ENCODE measurements at regions not wholly inside any gene's neighbourhood (a gene's known extent, or its start where the extent isn't known, plus 50 kb on each side); places are given as distances from the start of the nearest gene placed in this dataset.
"Not testable (repeated sequence)": the region's sequence is repeated elsewhere in the genome, so short reads cannot be mapped to it uniquely, and the experiment has no call there.

DNA sequence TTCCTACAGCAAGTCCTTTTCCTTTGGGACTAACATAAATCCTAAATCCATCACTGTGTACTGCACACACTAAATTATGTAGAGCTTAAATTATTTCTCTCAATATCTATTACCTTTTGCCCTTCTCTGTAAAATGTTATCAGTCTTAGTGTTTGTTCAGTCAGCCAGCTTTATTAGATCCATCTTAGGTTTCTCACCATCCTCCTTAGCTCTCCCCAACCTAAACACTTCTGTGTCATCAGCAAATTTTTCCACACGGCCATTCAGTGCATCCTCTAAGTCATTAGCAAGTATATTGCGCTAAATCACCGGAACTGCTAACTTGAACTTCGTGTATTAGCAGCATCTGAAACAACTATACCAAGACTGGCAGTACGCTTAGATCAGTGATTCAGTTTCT, 142.1 kb upstream of the ZNF438 start:
- DNase-seq (ENCODE audit: extremely low read depth in 1 of 2, low read depth in 1 of 2), result no peak

- DNase-seq (ENCODE audit: extremely low read depth in 1 of 2, low read depth in 1 of 2), result no peak
Measured at GRCh38 chr10:31179091-31179680, 139.8 kb upstream of the ZEB1 start.

- DNase-seq (ENCODE audit: extremely low read depth in 1 of 2, low read depth in 1 of 2), result no peak
Measured at GRCh38 chr10:31186225-31187000, 132.6 kb upstream of the ZEB1 start.

DNA sequence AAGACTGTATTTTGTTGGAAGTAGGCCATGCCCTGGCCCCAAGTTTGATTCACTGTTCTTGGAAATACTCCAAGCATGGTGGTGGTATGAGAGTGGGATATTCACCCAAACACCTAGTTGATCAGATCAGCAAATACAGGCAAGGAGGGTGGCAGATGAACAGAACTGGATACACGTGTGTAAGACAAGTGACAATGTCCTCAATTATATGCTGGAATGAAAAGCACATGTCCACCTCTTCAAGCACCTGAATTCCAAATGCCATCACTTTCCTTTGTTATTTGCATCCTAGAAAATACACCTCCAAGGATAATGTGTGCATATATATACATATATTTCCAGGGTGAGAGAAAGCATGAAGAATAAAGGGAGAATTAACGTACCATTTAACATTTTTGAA, 131.8 kb upstream of the ZEB1 start:
- DNase-seq (ENCODE audit: extremely low read depth in 1 of 2, low read depth in 1 of 2), result no peak

DNA sequence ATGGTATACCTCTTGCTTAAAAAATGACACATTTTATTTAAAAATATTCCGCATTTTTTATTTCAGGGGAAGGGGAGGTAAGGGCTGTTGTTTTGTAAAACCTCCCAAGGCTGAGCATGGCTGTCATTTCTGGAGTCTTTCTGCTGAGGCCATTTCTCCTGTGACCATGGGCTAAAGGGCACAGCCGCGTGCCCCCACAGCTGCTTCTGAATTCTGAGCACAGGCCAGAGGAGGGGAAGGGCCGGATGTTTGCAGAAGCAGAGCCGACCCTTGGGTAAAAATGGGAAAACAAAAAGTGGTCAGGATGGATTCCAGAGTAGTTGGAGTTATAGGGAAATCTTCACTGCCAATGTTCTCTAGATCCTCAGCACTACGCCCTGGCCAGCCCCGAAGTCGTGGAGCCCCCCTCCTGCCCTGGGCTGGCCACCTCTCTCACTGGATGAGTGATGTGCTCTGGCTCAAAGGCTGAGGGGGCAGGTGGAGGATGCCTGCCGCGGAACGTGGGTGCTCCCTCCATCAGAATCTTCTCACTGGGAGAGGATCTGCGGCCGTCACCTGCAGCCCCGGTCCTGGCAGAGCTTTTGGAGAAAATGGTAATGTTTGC, 131.3 kb upstream of the ZEB1 start:
- no peak for DNase-seq (ENCODE audit: extremely low read depth in 1 of 2, low read depth in 1 of 2)

DNA sequence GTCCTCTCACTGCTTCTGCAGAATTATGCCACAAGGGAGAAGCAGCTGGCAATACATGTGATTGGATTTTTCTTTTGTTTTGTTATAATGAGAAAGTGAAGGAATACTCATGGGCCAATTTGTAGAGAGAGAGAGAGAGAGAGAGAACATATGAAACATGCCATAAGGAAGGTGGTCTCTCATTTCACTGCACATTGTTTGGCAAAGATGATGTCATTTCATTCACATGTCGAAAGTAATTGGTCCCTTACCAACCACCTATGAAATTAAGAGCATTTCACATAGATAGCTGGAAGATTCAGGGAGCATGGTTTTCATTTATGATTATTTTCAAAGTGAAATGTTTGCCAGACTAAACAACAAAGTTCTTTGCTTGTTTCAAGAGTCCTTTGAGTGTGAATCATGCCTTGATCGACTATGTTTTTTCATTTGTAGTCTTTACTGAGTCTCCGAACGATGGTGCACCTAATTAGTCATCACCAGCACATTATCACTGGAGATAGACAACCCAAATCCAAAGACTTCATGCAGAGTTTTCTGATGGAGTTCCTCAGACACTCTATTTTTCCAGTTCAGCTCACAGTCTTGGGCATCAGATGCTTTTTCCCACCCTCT, 130.1 kb upstream of the ZEB1 start:
- no peak for DNase-seq (ENCODE audit: extremely low read depth in 1 of 2, low read depth in 1 of 2)

DNA sequence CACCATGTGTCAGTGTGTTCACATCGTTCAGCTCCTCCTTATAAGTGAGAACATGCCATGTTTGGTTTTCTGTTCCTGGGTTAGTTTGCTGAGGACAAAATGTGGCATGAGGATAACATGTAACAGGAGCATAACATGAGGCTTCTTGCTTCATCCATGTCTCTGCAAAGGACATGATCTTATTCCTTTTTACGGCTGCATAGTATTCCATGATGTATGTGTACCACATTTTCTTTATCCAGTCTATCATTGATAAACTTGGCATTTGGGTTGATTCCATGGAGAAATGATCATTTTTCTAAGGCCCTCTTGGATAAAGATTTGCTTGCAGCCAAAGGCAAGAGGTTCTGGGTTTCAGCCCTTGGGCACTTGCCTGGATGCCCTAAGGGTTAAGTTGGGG, 128.5 kb upstream of the ZEB1 start:
- DNase-seq (ENCODE audit: extremely low read depth in 1 of 2, low read depth in 1 of 2), result no peak

DNA sequence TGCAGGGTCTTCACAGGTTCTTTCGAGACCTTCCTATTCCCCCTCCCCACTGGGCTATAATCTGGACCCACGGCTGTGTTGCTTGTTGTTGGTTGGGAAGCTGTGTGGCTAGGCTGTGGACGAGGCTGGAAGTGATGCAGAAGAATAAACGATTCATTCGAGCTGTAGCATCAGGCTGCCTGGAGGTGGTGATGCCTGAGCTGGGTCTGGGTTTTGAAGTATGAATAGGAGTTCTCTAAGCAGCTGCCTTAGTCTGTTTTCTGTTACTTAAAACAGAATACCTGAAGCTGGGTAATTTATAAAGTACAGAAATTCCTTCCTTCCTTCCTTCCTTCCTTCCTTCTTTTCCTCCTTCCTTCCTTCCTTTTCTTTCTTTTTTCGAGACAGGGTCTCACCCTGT, 126.5 kb upstream of the ZEB1 start:
- DNase-seq (ENCODE audit: extremely low read depth in 1 of 2, low read depth in 1 of 2), result no peak

- DNase-seq (ENCODE audit: extremely low read depth in 1 of 2, low read depth in 1 of 2), result no peak
Measured at GRCh38 chr10:31194986-31195385, 124.0 kb upstream of the ZEB1 start.

DNA sequence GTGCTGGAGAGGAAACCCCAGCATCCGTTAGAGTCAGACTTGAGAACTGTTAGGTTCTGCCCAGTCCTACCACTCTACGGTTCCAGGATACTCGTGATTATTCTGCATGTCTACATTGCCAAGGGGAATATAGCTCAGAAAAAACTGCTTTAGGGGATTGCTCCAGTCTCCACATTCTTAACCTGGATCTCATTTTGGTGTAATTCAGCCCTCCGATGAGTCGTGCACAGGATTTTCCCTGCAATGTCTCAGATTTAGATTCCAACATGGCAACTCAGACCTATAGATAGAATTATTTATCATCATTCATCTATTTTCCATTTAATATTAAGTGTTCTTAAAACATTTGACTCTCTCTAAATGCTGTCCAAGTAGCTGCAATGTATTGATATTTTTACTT, 121.1 kb upstream of the ZEB1 start:
- DNase-seq (ENCODE audit: extremely low read depth in 1 of 2, low read depth in 1 of 2), result no peak

- no peak for DNase-seq (ENCODE audit: extremely low read depth in 1 of 2, low read depth in 1 of 2)
Measured at GRCh38 chr10:31204090-31204489, 114.9 kb upstream of the ZEB1 start.

DNA sequence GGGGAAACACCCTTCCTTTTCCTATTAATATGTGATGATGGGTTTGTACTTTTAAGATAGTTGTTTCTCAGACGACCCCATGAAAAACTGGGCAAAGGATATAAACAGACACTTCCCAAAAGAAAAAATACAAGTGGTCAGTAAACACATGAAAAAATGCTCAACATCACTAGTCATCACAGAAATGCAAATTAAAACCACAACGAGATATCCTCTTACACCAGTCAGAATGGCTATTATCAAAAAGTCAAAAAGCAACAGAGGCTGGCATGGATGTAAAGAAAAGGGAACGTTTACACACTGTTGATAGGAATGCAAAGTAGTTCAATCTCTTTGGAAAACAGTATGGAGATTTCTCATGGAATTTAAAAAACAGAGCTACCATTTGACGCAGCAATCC, 111.4 kb upstream of the ZEB1 start:
- DNase-seq (ENCODE audit: extremely low read depth in 1 of 2, low read depth in 1 of 2), result no peak

- DNase-seq (ENCODE audit: extremely low read depth in 1 of 2, low read depth in 1 of 2), result no peak
Measured at GRCh38 chr10:31209478-31209877, 109.5 kb upstream of the ZEB1 start.

GRCh38 chr10:31210190-31210589, 108.8 kb upstream of the ZEB1 start:
- no peak for DNase-seq (ENCODE audit: extremely low read depth in 1 of 2, low read depth in 1 of 2)

DNA sequence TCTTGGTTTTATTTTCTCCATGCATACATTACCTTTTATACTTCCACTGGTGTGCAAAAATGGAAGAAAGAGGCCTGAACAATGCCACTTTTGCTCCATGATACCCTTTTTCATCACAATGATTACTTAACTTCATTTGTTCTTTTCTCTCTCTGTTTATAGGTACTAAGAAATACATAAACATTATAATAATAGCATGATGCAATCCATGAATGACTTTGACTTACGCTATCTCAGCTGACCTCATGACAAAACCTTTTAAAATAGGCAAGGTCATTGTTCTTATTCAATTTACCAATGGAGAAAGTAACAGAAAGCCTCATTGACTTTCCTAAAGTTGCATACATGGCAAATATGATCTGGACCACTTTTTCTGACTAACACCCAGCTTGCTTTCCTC, 105.1 kb upstream of the ZEB1 start:
- no peak for DNase-seq (ENCODE audit: extremely low read depth in 1 of 2, low read depth in 1 of 2)

GRCh38 chr10:31215052-31215451, 104.0 kb upstream of the ZEB1 start:
- no peak for DNase-seq (ENCODE audit: extremely low read depth in 1 of 2, low read depth in 1 of 2)

- DNase-seq (ENCODE audit: extremely low read depth in 1 of 2, low read depth in 1 of 2), result no peak
Measured at GRCh38 chr10:31219306-31219705, 99.7 kb upstream of the ZEB1 start.

- DNase-seq (ENCODE audit: extremely low read depth in 1 of 2, low read depth in 1 of 2), result not testable (repeated sequence)
Measured at GRCh38 chr10:31228780-31229179, 90.2 kb upstream of the ZEB1 start.

- DNase-seq (ENCODE audit: extremely low read depth in 1 of 2, low read depth in 1 of 2), result no peak
Measured at GRCh38 chr10:31239961-31240360, 79.1 kb upstream of the ZEB1 start.

- DNase-seq (ENCODE audit: extremely low read depth in 1 of 2, low read depth in 1 of 2), result peak; percentile 39 to 69
Measured at GRCh38 chr10:31242902-31243301, 76.1 kb upstream of the ZEB1 start.

GRCh38 chr10:31251118-31251517, 67.9 kb upstream of the ZEB1 start:
- not testable (repeated sequence) for DNase-seq (ENCODE audit: extremely low read depth in 1 of 2, low read depth in 1 of 2)

DNA sequence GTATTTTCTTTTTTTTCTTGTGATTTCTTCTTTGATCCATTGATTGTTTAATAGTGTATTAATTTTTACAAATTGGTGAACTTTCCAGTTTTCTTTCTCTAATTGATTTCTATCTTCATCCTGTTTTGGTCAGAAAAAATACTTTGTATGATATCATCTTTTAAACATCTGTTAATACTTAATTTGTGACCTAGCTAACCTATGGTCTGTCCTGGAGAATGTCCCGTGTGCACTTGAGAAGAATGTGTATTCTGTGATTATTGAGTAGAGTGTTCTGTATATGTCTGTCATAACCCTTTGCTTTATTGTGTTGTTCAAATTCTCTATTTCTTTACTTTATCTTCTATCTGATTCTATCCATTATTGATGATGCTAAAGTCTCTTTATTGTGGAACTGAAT, 65.8 kb upstream of the ZEB1 start:
- DNase-seq (ENCODE audit: extremely low read depth in 1 of 2, low read depth in 1 of 2), result no peak

Data from stimulated activated CD8-positive, alpha-beta memory T cell treated with anti-CD3 and anti-CD28 coated beads, Interleukin-7, amount 100 ng/mL, for 48 hours (primary cell).